Coronary artery (tissue), 2 donors: ENCODE measurements at regions not wholly inside any gene's neighbourhood (a gene's known extent, or its start where the extent isn't known, plus 50 kb on each side); places are given as distances from the start of the nearest gene placed in this dataset.
A peak's percentile ranks its signal among the peaks of the same experiment; 100 is the strongest.
"Not testable (repeated sequence)": the region's sequence is repeated elsewhere in the genome, so short reads cannot be mapped to it uniquely, and the experiment has no call there.

ENCODE experiments used
- DNase-seq: peaks from one replicate; pipeline ENCODE4 v3.0.0-alpha.2; 2017; ENCODE audit warnings: low spot score
- H3K27ac ChIP-seq, 2 donors: fragments of 200-600 bp; sonication (generic); one replicate each; pipeline ENCODE4 v1.5.1; 2016 to 2019
- H3K4me3 ChIP-seq: fragments of 200-600 bp; sonication (generic); 2 replicates; pipeline ENCODE4 v1.5.1; 2016; ENCODE audit warnings: mild to moderate bottlenecking, moderate library complexity
- TF ChIP-seq, protein P1 (sequence below): fragments of 200-600 bp; sonication (generic); IDR thresholded peaks from one replicate; pipeline ENCODE4 v1.5.1; 2019; ENCODE audit warnings: antibody characterized with exemption

DNA sequence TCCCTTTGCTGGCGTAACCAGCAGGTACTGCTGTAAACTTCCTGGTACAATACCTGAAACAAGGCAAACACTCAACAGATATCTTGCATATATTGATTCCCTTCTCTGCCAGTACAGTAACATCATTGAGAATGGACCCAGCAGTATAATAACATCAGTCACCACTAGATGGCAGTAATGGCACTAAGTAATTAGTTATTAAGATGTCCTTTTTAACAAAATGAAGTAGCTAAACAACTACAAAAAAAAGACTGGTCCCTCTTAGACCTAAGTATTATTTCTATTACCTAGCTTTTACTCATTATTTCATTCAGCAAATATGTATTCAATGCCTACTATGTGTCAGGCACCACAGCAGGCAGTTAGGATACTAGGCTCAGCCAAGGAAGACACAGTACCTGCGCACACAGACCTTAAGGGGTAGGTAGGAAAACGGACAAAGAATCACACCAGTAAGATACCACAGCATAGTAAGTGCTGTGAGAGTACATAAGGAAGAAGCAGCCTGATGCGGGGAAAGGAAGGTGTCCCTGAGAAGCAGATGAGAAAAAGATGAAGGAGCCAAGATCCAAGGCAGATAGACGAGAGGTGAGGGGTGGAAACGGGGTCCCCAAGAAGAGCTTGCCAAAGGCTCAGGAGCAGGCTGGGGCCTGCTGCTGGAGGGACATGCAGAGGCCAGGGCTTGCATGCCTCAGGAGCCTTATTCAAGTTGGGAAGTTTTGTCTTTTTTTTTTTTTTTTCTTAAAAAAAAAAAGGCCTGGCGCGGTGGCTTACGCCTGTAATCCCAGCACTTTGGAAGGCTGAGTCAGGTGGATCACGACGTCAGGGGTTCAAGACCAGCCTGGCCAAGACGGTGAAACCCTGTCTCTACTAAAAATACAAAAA is 102.7 kb upstream of the CHD2 start:
- no peak for DNase-seq
- H3K4me3 ChIP-seq: no peak overlapping the region
- TF ChIP-seq, protein P1, sequence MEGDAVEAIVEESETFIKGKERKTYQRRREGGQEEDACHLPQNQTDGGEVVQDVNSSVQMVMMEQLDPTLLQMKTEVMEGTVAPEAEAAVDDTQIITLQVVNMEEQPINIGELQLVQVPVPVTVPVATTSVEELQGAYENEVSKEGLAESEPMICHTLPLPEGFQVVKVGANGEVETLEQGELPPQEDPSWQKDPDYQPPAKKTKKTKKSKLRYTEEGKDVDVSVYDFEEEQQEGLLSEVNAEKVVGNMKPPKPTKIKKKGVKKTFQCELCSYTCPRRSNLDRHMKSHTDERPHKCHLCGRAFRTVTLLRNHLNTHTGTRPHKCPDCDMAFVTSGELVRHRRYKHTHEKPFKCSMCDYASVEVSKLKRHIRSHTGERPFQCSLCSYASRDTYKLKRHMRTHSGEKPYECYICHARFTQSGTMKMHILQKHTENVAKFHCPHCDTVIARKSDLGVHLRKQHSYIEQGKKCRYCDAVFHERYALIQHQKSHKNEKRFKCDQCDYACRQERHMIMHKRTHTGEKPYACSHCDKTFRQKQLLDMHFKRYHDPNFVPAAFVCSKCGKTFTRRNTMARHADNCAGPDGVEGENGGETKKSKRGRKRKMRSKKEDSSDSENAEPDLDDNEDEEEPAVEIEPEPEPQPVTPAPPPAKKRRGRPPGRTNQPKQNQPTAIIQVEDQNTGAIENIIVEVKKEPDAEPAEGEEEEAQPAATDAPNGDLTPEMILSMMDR: peak; percentile 75
- peak overlapping the region; percentile 1 to 48 for H3K27ac ChIP-seq

DNA sequence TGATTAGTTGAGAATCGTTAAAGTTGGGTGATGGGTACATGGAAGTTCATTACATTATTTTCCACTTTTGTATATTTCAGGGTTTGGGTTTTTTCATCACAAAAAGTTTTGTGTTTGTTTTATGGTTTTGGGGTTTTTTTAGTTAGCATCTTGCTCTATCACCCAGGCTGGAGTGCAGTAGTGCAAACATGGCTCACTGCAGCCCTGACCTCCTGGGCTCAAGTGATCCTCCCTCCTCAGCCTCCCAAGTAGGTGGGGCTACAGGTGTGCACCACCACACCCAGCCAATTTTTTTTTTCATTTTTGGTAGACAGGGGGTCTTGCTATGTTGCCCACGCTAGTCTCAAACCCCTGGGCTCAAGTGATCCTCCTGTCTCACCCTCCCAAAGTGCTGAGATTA is 100.1 kb upstream of the CHD2 start:
- TF ChIP-seq, protein P1: no peak
- no peak overlapping the region for H3K4me3 ChIP-seq
- no peak overlapping the region for H3K27ac ChIP-seq
- no peak for DNase-seq

DNA sequence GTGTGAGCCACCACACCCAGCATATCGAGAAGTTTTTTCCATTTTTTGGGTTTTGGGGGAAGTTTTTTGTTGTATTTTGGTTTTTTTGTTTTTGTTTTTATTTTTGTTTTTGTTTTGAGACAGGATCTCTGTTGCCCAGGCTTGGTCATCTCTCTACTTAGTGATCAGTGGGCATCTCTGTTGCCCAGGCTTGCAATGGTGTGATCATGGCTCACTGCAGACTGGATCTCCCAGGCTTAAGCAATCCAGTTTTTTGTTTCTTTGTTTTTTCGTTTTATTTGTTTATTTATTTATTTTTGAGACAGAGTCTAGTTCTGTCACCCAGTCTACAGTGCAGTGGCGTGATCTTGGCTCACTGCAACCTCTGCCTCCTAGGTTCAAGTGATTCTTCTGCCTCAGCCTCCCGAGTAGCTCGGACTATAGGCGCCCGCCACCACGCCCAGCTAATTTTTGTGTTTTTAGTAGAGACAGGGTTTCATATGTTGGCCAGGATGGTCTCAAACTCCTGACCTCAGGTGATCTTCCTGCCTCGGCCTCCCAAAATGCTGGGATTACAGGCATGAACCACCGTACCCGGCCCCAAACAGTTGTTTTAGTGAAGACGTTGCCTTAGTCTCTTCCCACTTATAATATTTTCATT is 99.6 kb upstream of the CHD2 start:
- not testable (repeated sequence) for H3K27ac ChIP-seq

DNA sequence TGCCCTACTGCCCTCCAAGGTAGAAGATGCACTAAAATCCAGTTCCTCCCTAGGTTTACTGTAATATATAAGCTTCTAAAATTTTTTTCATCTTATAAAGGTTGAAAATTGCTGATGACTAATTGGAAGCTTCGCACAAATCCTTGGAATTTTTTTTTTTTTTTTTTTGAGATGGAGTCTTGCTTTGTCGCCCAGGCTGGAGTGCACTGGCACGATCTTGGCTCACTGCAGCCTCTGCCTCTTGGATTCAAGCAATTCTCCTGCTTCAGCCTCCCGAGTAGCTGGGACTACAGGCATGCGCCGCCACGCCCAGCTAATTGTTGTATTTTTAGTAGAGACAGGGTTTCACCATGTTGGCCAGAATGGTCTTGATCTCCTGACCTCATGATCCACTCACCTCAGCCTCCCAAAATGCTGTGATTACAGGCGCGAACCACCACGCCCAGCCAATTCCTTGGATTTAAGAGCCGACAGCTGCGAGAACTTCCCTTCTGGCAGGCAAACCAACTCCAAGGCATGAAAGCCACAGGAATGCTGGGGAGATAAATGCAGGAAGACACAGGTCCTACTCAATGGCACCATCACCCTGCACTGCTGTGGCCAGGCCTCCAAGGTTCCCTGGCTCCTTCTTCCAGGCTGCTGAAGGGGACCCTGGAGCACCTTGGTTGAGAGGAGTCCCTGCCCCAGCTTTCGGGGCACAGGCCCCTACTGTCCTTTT is 98.9 kb upstream of the CHD2 start:
- not testable (repeated sequence) for DNase-seq, H3K4me3 ChIP-seq
- H3K27ac ChIP-seq: peak overlapping the region; percentile 86 to 92

More for the DNA sequence above, 99.6 kb upstream of the CHD2 start:
- DNase-seq, H3K4me3 ChIP-seq: not testable (repeated sequence)

DNA sequence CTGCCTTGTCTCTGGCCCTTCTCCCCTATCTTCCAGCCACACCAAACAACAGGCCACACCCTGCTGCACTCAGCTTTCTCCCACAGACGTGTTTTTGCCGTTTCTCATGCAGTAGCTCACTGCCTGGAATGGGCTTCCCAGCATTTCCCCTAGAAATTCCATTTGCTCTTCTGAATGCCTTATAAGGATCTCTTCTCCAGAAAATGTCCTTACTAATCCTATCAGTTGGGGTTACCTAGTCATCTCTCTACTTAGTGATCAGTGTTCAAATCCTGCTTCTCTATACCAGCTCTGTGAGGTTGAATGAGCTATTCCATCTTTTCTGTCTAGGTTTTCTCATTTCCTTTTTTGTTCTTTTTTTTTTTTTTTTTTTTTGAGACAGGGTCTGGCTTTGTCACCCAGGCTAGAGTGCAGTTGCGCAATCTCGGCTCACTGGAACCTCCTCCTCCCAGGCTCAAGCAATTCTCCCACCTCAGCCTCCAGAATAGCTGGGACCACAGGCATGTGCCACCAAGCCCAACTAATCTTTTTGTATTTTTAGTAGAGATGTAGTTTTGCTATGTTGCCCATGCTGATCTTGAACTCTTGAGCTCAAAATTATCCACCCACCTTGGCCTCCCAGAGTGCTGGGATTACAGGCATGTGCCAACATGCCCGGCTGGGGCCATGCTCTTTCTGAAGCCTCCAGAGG is 98.2 kb upstream of the CHD2 start:
- TF ChIP-seq, protein P1: no peak
- no peak overlapping the region for H3K4me3 ChIP-seq
- peak overlapping the region; percentile 86 to 92 for H3K27ac ChIP-seq
- DNase-seq: no peak

DNA sequence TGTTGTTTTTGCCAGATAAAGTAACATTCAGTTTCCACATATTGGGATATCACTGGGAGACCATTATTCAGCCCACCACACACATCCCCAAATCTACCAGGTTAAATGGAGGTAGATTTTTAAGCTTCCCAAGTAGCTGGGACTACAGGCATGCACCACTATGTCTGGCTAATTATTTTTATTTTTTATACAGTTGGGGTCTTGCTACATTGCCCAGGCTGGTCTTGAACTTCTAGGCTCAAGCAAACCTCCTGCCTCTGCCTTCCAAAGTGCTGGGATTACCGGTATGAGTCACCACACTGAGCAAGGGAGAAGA is 96.6 kb upstream of the CHD2 start:
- TF ChIP-seq, protein P1: no peak
- DNase-seq: no peak
- peak overlapping the region; percentile 86 to 92 for H3K27ac ChIP-seq
- peak overlapping the region; percentile 3 for H3K4me3 ChIP-seq

DNA sequence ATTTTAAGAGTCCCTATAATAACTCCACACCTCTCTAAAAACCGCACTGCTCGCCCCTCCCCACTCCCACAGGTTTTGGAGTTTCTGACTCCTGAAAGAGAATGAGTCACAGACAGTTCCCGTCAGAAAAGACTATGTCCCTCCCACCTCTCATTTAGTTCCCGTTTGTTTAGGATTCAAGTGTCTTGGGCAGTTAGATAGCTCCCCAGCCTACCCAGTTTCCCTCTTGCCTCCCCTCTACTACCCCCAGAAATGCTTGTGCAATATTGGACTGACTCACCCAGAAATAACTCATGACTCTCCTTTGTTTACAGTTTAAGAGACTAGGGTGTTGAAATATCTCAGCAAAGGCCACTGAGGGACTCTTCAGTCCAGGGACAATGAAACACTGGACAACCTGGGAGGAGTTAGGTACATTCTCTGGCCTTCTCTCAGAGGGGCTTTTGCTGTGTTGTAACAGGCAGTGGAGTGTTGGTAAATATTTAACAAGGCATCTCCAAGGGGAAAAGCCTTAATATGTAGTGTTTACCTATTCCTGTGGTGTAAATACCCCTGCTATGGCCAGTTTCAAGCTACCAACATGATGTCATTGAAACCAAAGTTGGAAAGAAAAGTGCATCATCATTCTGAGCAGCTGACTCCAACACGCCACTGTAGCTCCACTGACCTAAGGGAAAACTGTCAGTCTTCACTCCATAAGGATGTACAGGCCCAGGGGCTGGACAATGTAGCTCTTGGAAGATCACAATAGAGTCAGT is 96.1 kb upstream of the CHD2 start:
- TF ChIP-seq, protein P1: no peak
- DNase-seq: peak; percentile 91
- peak overlapping the region; percentile 3 for H3K4me3 ChIP-seq
- peak overlapping the region; percentile 86 to 92 for H3K27ac ChIP-seq

DNA sequence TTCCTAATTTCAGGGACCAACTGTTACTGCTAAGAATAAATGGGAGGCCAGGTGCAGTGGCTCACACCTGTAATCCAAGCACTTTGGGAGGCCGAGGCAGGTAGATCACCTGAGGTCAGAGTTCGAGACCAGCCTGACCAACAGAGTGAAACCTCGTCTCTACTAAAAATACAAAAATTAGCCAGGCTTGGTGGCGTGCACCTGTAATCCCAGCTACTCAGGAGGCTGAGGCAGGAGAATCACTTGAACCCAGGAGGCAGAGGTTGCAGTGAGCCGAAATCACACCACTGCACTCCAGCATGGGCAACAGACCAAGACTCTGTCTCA is 95.6 kb upstream of the CHD2 start:
- not testable (repeated sequence) for DNase-seq, H3K4me3 ChIP-seq
- peak overlapping the region; percentile 86 to 92 for H3K27ac ChIP-seq
